Islet of Langerhans (tissue), 1 donor: ENCODE measurements at regions not wholly inside any gene's neighbourhood (a gene's known extent, or its start where the extent isn't known, plus 50 kb on each side); places are given as distances from the start of the nearest gene placed in this dataset.
"Not testable (repeated sequence)": the region's sequence is repeated elsewhere in the genome, so short reads cannot be mapped to it uniquely, and the experiment has no call there.

Experiments used
- FAIRE-seq: peaks from one replicate; lab custom pipeline; 2011; peaks lifted over from hg19 to GRCh38; lab: Jason Lieb, UNC

- not testable (repeated sequence) for FAIRE-seq
Measured at GRCh38 chr6:4725136-4725760, 51.0 kb upstream of the CDYL start.

GRCh38 chr6:4724727-4725126, 51.5 kb upstream of the CDYL start:
- FAIRE-seq: not testable (repeated sequence)

GRCh38 chr6:4723383-4723782, 52.8 kb upstream of the CDYL start:
- FAIRE-seq: no peak

- FAIRE-seq: not testable (repeated sequence)
Measured at GRCh38 chr6:4721368-4721767, 54.8 kb upstream of the CDYL start.

GRCh38 chr6:4719491-4719890, 56.7 kb upstream of the CDYL start:
- no peak for FAIRE-seq

- FAIRE-seq: no peak
Measured at GRCh38 chr6:4717856-4718255, 58.3 kb upstream of the CDYL start.

- no peak for FAIRE-seq
Measured at GRCh38 chr6:4717124-4717523, 59.1 kb upstream of the CDYL start.

GRCh38 chr6:4714961-4715501, 61.2 kb upstream of the CDYL start:
- no peak for FAIRE-seq

GRCh38 chr6:4712291-4712690, 63.9 kb upstream of the CDYL start:
- no peak for FAIRE-seq

GRCh38 chr6:4707011-4707410, 69.2 kb upstream of the CDYL start:
- FAIRE-seq: no peak

GRCh38 chr6:4705809-4706208, 70.4 kb upstream of the CDYL start:
- no peak for FAIRE-seq

- FAIRE-seq: no peak
Measured at GRCh38 chr6:4703382-4703781, 72.8 kb upstream of the CDYL start.

GRCh38 chr6:4698901-4699659, 77.1 kb upstream of the CDYL start:
- no peak for FAIRE-seq

- FAIRE-seq: no peak
Measured at GRCh38 chr6:4693173-4693970, 82.8 kb upstream of the CDYL start.

- FAIRE-seq: no peak
Measured at GRCh38 chr6:4692664-4693063, 83.5 kb upstream of the CDYL start.

GRCh38 chr6:4687989-4688947, 87.9 kb upstream of the CDYL start:
- FAIRE-seq: no peak

GRCh38 chr6:4687656-4687988, 88.6 kb upstream of the CDYL start:
- no peak for FAIRE-seq

GRCh38 chr6:4682431-4683097, 93.6 kb upstream of the CDYL start:
- FAIRE-seq: no peak

GRCh38 chr6:4678506-4679300, 97.5 kb upstream of the CDYL start:
- no peak for FAIRE-seq

- no peak for FAIRE-seq
Measured at GRCh38 chr6:4677751-4678065, 98.5 kb upstream of the CDYL start.
